Naive thymus-derived CD8-positive, alpha-beta T cell (primary cell): ENCODE measurements at regions not wholly inside any gene's neighbourhood (a gene's known extent, or its start where the extent isn't known, plus 50 kb on each side); places are given as distances from the start of the nearest gene placed in this dataset.

Source experiments
- ATAC-seq, 2 donors: fragments of 150-1000 bp; cut with Tn5 transposase in 1 of 2; sonication (Bioruptor Pico), chemical (Tn5 transposase) in 1 of 2; 1 replicate in 1 of 2; 2 replicates in 1 of 2; pipeline ENCODE4 v1.10.0; 2021; ENCODE audit warnings: mild to moderate bottlenecking in 2 of 2, moderate library complexity in 2 of 2
- POLR2A ChIA-PET: fragments of 350-600 bp; sonication (Branson Sonifier 250); formaldehyde crosslinking; loops from one replicate; lab custom pipeline; 2021; ENCODE audit warnings: antibody characterized with exemption; lab: Charles Lee
- DNase-seq, 10 donors: peaks; one replicate each; pipeline versions ENCODE4 v3.0.0 to v3.0.0-alpha.2; 2020 to 2022
- H3K27ac Mint-ChIP-seq, 10 donors: one replicate each; pipeline ENCODE4 v1.8.0; 2020 to 2022; ENCODE audit warnings: mild to moderate bottlenecking in 10 of 10, mixed read lengths in 10 of 10, moderate library complexity in 4 of 10, inconsistent platforms in 1 of 10
- H3K27me3 Mint-ChIP-seq, 5 donors: one replicate each; pipeline ENCODE4 v1.8.0; 2021 to 2022; ENCODE audit warnings: mixed read lengths in 5 of 5
- H3K36me3 Mint-ChIP-seq, 3 donors: one replicate each; pipeline ENCODE4 v1.8.0; 2020 to 2022; ENCODE audit warnings: mixed read lengths in 3 of 3, mild to moderate bottlenecking in 2 of 3, inconsistent platforms in 1 of 3
- H3K4me1 Mint-ChIP-seq, 4 donors: one replicate each; pipeline ENCODE4 v1.8.0; 2021 to 2022; ENCODE audit warnings: mixed read lengths in 4 of 4
- H3K4me3 Mint-ChIP-seq, 10 donors: one replicate each; pipeline ENCODE4 v1.8.0; 2020 to 2022; ENCODE audit warnings: mild to moderate bottlenecking in 10 of 10, mixed read lengths in 10 of 10, moderate library complexity in 6 of 10, inconsistent platforms in 1 of 10
- H3K9me3 Mint-ChIP-seq, 9 donors: one replicate each; pipeline ENCODE4 v1.8.0; 2020 to 2022; ENCODE audit warnings: mixed read lengths in 9 of 9, mild to moderate bottlenecking in 3 of 9, inconsistent platforms in 1 of 9, moderate library complexity in 1 of 9

DNA sequence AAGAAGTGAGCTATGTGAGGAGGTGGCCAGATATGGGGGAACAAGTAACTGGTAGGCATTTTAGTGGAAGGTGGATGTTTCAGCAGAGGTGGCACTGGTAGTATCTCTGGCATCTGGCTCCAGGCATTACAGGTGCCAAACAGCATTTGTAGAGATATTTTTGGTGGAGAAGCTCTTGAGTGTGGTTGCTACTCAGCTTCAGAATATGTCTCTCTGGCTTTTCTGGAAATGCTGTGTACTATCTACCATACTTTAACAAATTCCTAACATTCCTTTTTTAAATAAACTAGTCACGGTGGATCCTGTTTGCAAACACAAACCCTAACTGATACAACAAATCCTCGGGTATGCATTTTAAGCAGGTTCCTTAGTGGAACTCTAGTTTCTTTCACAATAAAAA is 128.0 kb downstream of the BARX2 start:
- H3K9me3 Mint-ChIP-seq: peaks cover 0 to 32% (median 10%) of the 10 kb centered on the region in 9 donors
- H3K4me3 Mint-ChIP-seq: no peak overlapping the region
- no peak for ATAC-seq
- no peak overlapping the region for H3K27ac Mint-ChIP-seq
- no peaks in the 10 kb centered on the region for H3K4me1 Mint-ChIP-seq
- no peak for DNase-seq
- POLR2A ChIA-PET: no interaction called here
- peaks cover 0 to 3% (median 0%) of the 10 kb centered on the region in 5 donors for H3K27me3 Mint-ChIP-seq
- H3K36me3 Mint-ChIP-seq: no peaks in the 10 kb centered on the region

- no peaks in the 10 kb centered on the region for H3K36me3 Mint-ChIP-seq
- H3K4me3 Mint-ChIP-seq: no peak overlapping the region
- POLR2A ChIA-PET: no interaction called here
- no peaks in the 10 kb centered on the region for H3K27me3 Mint-ChIP-seq
- ATAC-seq: no peak
- H3K4me1 Mint-ChIP-seq: no peaks in the 10 kb centered on the region
- H3K27ac Mint-ChIP-seq: no peak overlapping the region
- H3K9me3 Mint-ChIP-seq: peaks cover 1 to 23% (median 7%) of the 10 kb centered on the region in 9 donors
- DNase-seq: no peak
These were observed 129.6 kb downstream of the BARX2 start for GRCh38 chr11:129505266-129505665.

DNA sequence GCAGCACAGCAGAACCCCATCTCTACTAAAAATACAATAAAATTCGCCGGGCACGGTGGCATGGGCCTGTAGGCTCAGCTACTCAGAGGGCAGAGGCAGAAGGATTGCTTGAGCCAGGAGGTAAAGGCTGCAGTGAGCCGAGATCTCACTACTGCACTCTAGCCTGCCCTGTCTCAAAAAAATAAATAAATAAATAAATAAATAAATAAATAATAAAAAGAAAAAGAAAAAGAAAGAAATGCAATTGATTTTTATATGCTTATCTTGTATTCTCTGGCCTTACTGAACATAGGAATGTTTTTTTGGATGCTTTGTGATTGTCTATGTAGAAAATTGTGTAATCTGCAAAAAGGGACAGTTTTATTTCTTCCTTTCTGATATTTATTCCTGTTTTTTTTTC is 132.5 kb downstream of the BARX2 start:
- peaks cover 0 to 10% (median 0%) of the 10 kb centered on the region in 3 donors for H3K36me3 Mint-ChIP-seq
- POLR2A ChIA-PET: no interaction called here
- peaks cover 0 to 3% (median 0%) of the 10 kb centered on the region in 5 donors for H3K27me3 Mint-ChIP-seq
- no peak overlapping the region for H3K4me3 Mint-ChIP-seq
- no peak overlapping the region for H3K27ac Mint-ChIP-seq
- no peak for DNase-seq
- no peak for ATAC-seq
- peaks cover 3 to 21% (median 7%) of the 10 kb centered on the region in 9 donors for H3K9me3 Mint-ChIP-seq
- H3K4me1 Mint-ChIP-seq: no peaks in the 10 kb centered on the region

- Mint-ChIP-seq H3K4me1 (peaks cover 0 to 2% (median 0%) of the 10 kb centered on the region in 4 donors), H3K4me3 (no peak overlapping the region), H3K36me3 (peaks cover 0 to 4% (median 0%) of the 10 kb centered on the region in 3 donors), H3K27me3 (peaks cover 0 to 30% (median 1%) of the 10 kb centered on the region in 5 donors), H3K9me3 (peaks cover 0 to 11% (median 5%) of the 10 kb centered on the region in 9 donors), H3K27ac (no peak overlapping the region)
- POLR2A ChIA-PET: no interaction called here
- DNase-seq (no peak), ATAC-seq (no peak)
These were observed 152.6 kb downstream of the BARX2 start for GRCh38 chr11:129528296-129528695.

GRCh38 chr11:129530154-129530895 is 154.7 kb downstream of the BARX2 start:
- no peak overlapping the region for H3K4me3 Mint-ChIP-seq
- H3K9me3 Mint-ChIP-seq: peaks cover 4 to 20% (median 10%) of the 10 kb centered on the region in 9 donors
- POLR2A ChIA-PET: no interaction called here
- no peak for DNase-seq
- H3K36me3 Mint-ChIP-seq: peaks cover 0 to 9% (median 0%) of the 10 kb centered on the region in 3 donors
- peaks cover 0 to 2% (median 0%) of the 10 kb centered on the region in 4 donors for H3K4me1 Mint-ChIP-seq
- no peak for ATAC-seq
- H3K27me3 Mint-ChIP-seq: peaks cover 0 to 27% (median 1%) of the 10 kb centered on the region in 5 donors
- H3K27ac Mint-ChIP-seq: no peak overlapping the region

GRCh38 chr11:129533395-129533794 is 157.7 kb downstream of the BARX2 start:
- Mint-ChIP-seq H3K9me3 (peaks cover 7 to 51% (median 20%) of the 10 kb centered on the region in 9 donors), H3K4me1 (peaks cover 0 to 2% (median 0%) of the 10 kb centered on the region in 4 donors), H3K4me3 (no peak overlapping the region), H3K36me3 (peaks cover 0 to 24% (median 0%) of the 10 kb centered on the region in 3 donors), H3K27me3 (peaks cover 0 to 19% (median 1%) of the 10 kb centered on the region in 5 donors), H3K27ac (no peak overlapping the region)
- ATAC-seq (no peak), DNase-seq (no peak)
- POLR2A ChIA-PET: no interaction called here

- Mint-ChIP-seq H3K9me3 (peaks cover 10 to 68% (median 32%) of the 10 kb centered on the region in 9 donors), H3K27ac (no peak overlapping the region), H3K4me3 (no peak overlapping the region), H3K36me3 (peaks cover 0 to 36% (median 0%) of the 10 kb centered on the region in 3 donors), H3K27me3 (peaks cover 0 to 24% (median 1%) of the 10 kb centered on the region in 5 donors), H3K4me1 (peaks cover 0 to 2% (median 0%) of the 10 kb centered on the region in 4 donors)
- no peak for ATAC-seq
- no peak for DNase-seq
- POLR2A ChIA-PET: no interaction called here
These were observed 160.7 kb downstream of the BARX2 start for GRCh38 chr11:129536338-129536737.

DNA sequence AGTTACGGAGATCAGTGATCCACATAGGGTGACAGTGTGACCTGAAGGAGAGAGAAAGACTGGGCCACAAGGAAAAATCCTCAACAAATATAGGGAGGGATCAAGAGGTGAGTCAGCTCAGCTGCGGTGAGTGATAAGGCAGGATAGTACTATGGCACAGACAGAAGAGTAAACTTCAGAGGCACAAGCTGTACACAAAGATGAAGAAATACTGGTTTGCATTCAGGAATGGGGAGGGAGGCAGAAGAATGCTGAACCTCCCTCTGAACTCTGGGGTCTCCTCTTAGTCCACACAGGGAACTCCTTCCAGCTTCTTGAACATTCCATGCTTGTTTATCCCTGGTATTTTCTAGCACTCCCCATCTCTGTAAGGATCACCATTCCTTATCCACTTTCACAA is 162.7 kb downstream of the BARX2 start:
- ATAC-seq: no peak
- H3K9me3 Mint-ChIP-seq: peaks cover 7 to 72% (median 33%) of the 10 kb centered on the region in 9 donors
- no peaks in the 10 kb centered on the region for H3K4me1 Mint-ChIP-seq
- H3K4me3 Mint-ChIP-seq: no peak overlapping the region
- no peak overlapping the region for H3K27ac Mint-ChIP-seq
- peaks cover 0 to 7% (median 4%) of the 10 kb centered on the region in 5 donors for H3K27me3 Mint-ChIP-seq
- H3K36me3 Mint-ChIP-seq: peaks cover 0 to 41% (median 0%) of the 10 kb centered on the region in 3 donors
- POLR2A ChIA-PET: no interaction called here
- no peak for DNase-seq

- POLR2A ChIA-PET: no interaction called here
These were observed 168.1 kb downstream of the BARX2 start for GRCh38 chr11:129543515-129544290.

DNA sequence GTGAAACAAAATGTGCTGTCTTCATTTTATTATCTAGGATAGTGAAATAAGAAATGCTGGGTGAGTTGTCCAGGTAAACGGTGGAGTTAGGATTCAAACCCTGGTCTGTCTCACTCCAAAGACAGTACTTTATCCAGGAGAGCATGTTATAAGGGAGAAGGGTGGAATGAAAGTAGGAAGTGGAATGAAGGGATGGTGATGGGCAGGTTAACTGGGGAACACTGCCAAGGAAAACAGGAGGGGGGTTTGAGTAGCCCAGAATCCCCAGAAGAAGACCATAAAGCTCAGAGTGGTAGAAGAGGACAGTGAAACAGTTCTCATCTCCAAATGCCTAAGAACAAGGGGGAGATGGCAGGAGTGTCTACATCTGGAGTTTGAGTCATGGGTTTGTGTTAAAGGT is 169.0 kb downstream of the BARX2 start:
- Mint-ChIP-seq H3K4me3 (no peak overlapping the region), H3K4me1 (no peaks in the 10 kb centered on the region), H3K9me3 (peaks cover 0 to 27% (median 18%) of the 10 kb centered on the region in 9 donors), H3K36me3 (peaks cover 0 to 16% (median 0%) of the 10 kb centered on the region in 3 donors), H3K27ac (no peak overlapping the region), H3K27me3 (peaks cover 0 to 26% (median 11%) of the 10 kb centered on the region in 5 donors)
- ATAC-seq: no peak
- POLR2A ChIA-PET: no interaction called here
- DNase-seq: no peak

More at GRCh38 chr11:129543515-129544290, 168.1 kb downstream of the BARX2 start:
- H3K4me3 Mint-ChIP-seq: no peak overlapping the region
- peak overlapping the region in 1 of 10 donors; percentile 35 for H3K27ac Mint-ChIP-seq
- peaks cover 0 to 32% (median 18%) of the 10 kb centered on the region in 9 donors for H3K9me3 Mint-ChIP-seq
- DNase-seq (no peak), ATAC-seq (no peak)
- no peaks in the 10 kb centered on the region for H3K4me1 Mint-ChIP-seq
- H3K27me3 Mint-ChIP-seq: peaks cover 0 to 26% (median 11%) of the 10 kb centered on the region in 5 donors
- peaks cover 0 to 14% (median 0%) of the 10 kb centered on the region in 3 donors for H3K36me3 Mint-ChIP-seq

DNA sequence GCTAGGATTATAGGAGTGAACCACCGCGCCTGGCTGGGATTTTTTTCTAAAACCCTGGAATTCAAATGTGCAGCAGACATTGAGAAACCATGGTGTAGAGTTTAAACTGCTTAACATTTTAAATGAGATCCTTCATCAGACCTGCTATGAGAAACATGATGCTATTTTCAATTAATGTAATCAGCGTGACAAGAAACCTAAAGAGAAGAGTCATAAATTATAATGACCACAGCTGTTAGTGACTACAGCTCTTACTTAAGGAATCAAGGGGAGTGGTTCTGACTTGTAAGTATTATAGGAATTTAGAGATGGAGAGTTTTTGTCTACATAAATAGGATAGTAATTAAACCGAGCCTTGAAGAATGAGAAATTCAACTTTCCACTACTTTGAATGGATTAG is 170.6 kb downstream of the BARX2 start:
- Mint-ChIP-seq H3K36me3 (peaks cover 0 to 19% (median 0%) of the 10 kb centered on the region in 3 donors), H3K4me1 (no peaks in the 10 kb centered on the region), H3K27me3 (peaks cover 0 to 28% (median 11%) of the 10 kb centered on the region in 5 donors), H3K4me3 (no peak overlapping the region), H3K27ac (no peak overlapping the region), H3K9me3 (peaks cover 2 to 26% (median 13%) of the 10 kb centered on the region in 9 donors)
- DNase-seq: no peak
- ATAC-seq: no peak
- POLR2A ChIA-PET: no interaction called here

DNA sequence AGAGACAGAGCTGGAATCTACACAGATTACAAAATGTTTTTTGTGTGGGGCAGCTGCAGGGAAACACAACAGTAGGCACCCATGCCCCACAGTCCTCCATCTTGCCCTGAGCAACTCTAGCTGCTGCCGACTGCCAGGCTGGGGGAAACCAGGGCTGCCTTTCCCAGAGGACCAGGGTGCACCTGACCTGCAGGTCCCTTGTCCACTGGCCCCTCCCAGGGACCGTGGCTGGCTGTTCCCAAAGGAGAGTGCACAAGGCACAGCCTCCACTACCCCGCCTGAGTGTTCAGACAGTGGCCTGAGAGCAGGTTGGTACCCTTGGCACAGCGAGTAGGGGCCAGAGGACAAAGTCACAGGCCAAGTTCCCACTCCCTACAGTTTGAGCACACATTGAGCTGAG is 181.8 kb downstream of the BARX2 start:
- POLR2A ChIA-PET: no interaction called here

DNA sequence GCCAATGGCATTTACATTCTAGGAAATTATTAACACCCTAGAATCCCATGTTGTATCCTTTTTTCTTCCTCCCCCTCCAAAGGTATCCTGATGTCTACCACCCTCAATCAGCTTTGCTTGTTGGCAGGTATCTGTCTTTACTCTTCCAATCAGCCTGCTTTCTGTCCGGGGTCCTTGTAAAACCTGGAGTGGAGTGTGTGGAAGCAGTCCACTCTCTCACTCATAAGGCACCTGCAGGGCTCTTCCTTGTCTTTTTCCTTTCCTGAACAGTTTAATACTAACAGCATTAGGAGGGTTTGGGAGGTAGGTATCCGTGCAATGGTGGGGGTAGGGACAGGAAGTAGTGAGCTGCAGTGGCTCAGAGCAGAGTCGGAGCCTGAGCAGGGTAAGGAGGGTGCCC is 193.4 kb downstream of the BARX2 start:
- Mint-ChIP-seq H3K27ac (no peak overlapping the region), H3K4me3 (no peak overlapping the region), H3K27me3 (peaks cover 0 to 4% (median 0%) of the 10 kb centered on the region in 5 donors), H3K4me1 (no peaks in the 10 kb centered on the region), H3K36me3 (peaks cover 0 to 9% (median 0%) of the 10 kb centered on the region in 3 donors), H3K9me3 (peaks cover 0 to 44% (median 17%) of the 10 kb centered on the region in 9 donors)
- ATAC-seq: no peak
- POLR2A ChIA-PET: no interaction called here
- no peak for DNase-seq

More for the DNA sequence above, 181.8 kb downstream of the BARX2 start:
- peaks cover 0 to 63% (median 8%) of the 10 kb centered on the region in 5 donors for H3K27me3 Mint-ChIP-seq
- peaks cover 0 to 31% (median 10%) of the 10 kb centered on the region in 9 donors for H3K9me3 Mint-ChIP-seq
- no peak for ATAC-seq
- H3K4me3 Mint-ChIP-seq: no peak overlapping the region
- H3K27ac Mint-ChIP-seq: no peak overlapping the region
- peaks cover 0 to 9% (median 2%) of the 10 kb centered on the region in 3 donors for H3K36me3 Mint-ChIP-seq
- H3K4me1 Mint-ChIP-seq: no peaks in the 10 kb centered on the region
- DNase-seq: no peak
